Kidney epithelial cell (primary cell): ENCODE measurements at regions not wholly inside any gene's neighbourhood (a gene's known extent, or its start where the extent isn't known, plus 50 kb on each side); places are given as distances from the start of the nearest gene placed in this dataset.

Experiments used
- DNase-seq: peaks from one replicate; pipeline ENCODE4 v3.0.0-alpha.2; 2010; ENCODE audit warnings: low read depth
- H3K27me3 ChIP-seq: 2 replicates; pipeline ENCODE4 v1.6.0; 2011; ENCODE audit warnings: low read length; ENCODE audit not compliant: control insufficient read depth, insufficient read depth
- H3K36me3 ChIP-seq: 2 replicates; pipeline ENCODE4 v1.5.1; 2011; ENCODE audit warnings: low read length; ENCODE audit not compliant: control insufficient read depth, insufficient read depth
- H3K4me3 ChIP-seq: 2 replicates; pipeline ENCODE4 v1.5.1; 2011; ENCODE audit warnings: low read depth, mild to moderate bottlenecking, control low read depth, low read length
- TF ChIP-seq, protein P1 (sequence below): IDR thresholded peaks from 2 replicates; pipeline ENCODE4 v1.5.1; 2011; ENCODE audit warnings: mild to moderate bottlenecking, moderate library complexity, low read length, control low read depth, inconsistent platforms; ENCODE audit not compliant: insufficient read depth, poor library complexity, severe bottlenecking

GRCh38 chr6:168155193-168155592 is 76.2 kb upstream of the FRMD1 start:
- TF ChIP-seq, protein P1, sequence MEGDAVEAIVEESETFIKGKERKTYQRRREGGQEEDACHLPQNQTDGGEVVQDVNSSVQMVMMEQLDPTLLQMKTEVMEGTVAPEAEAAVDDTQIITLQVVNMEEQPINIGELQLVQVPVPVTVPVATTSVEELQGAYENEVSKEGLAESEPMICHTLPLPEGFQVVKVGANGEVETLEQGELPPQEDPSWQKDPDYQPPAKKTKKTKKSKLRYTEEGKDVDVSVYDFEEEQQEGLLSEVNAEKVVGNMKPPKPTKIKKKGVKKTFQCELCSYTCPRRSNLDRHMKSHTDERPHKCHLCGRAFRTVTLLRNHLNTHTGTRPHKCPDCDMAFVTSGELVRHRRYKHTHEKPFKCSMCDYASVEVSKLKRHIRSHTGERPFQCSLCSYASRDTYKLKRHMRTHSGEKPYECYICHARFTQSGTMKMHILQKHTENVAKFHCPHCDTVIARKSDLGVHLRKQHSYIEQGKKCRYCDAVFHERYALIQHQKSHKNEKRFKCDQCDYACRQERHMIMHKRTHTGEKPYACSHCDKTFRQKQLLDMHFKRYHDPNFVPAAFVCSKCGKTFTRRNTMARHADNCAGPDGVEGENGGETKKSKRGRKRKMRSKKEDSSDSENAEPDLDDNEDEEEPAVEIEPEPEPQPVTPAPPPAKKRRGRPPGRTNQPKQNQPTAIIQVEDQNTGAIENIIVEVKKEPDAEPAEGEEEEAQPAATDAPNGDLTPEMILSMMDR, result no peak
- Histone ChIP-seq H3K36me3 (no peaks in the 10 kb centered on the region), H3K27me3 (peaks cover 3% of the 10 kb centered on the region), H3K4me3 (no peak overlapping the region)
- DNase-seq, result no peak

DNA sequence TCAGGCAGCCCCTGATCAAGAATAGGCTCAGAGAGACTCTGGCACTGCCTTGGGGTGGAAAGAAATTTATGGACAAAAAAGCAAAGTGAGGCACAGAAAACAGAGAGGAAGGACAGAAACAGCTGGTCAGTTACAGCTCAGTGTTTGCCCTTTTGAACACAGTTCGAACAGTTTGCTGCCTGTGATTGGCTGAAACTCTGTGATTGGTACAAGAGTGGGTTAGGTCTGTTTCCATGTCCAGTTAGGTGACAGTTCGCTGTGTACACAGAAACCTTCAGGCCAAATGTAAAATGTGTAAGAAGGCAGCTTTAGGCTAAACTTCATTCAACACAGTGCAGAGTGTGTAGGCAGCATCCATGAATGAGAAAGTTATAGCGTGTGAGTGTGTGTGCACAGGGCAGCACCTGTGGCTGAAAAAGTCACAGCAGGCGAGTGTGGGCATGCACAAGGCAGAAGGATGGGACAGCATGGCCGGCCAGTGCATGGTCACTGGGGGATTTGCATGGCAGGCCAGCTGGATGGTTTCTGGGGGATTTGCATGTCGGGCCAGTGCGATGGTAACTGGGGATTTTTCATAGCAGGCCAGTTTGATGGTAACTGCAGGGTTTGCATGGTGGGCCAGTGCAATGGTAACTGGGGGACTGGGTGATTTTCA is 75.4 kb upstream of the FRMD1 start:
- no peak for DNase-seq

DNA sequence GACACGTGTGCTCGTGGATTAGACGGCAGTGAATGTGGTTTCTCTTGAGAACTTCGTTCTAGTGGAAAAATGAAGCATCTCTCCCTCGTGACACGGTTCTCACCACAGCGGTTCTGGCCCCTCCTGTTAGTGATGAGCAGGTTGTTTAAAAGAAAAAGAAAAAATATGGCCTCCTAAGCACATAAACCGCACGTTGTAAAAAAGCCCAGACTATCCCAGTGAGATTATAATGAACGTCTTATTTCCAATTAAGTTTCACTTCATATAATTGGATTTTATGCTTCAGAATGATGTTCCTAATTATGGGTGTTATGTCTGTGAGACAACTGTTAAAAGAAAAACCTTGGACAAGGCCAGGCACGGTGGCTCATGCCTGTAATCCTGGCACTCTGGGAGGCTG is 74.5 kb upstream of the FRMD1 start:
- TF ChIP-seq, protein P1, result no peak
- H3K27me3 ChIP-seq, result peaks cover 6% of the 10 kb centered on the region
- DNase-seq, result no peak
- H3K36me3 ChIP-seq, result no peaks in the 10 kb centered on the region
- H3K4me3 ChIP-seq, result no peak overlapping the region

More for the DNA sequence above, 75.4 kb upstream of the FRMD1 start:
- H3K27me3 ChIP-seq, result peaks cover 3% of the 10 kb centered on the region
- TF ChIP-seq, protein P1, result no peak
- H3K4me3 ChIP-seq, result no peak overlapping the region
- no peaks in the 10 kb centered on the region for H3K36me3 ChIP-seq

DNA sequence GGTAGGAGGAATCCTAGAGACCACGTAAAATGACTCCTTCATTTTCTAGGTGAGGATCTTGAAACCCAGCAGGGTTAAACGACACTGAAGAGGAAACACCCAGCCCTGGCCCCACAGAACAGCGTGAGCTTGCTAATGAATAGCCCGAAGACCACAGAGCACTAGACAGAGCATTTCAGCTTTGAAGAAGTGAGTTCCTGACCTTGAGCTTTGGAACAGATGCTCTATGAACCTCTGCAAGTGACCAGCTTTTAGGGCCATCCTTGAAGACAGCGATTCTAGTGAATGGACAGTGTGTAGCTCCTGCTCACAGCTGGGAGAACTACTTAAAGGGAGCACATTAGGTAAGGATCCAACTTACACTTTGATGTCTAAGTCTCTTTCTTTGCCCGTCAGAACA is 74.0 kb upstream of the FRMD1 start:
- H3K4me3 ChIP-seq, result no peak overlapping the region
- no peak for DNase-seq
- H3K27me3 ChIP-seq, result peaks cover 6% of the 10 kb centered on the region
- TF ChIP-seq, protein P1, result no peak
- no peaks in the 10 kb centered on the region for H3K36me3 ChIP-seq

DNA sequence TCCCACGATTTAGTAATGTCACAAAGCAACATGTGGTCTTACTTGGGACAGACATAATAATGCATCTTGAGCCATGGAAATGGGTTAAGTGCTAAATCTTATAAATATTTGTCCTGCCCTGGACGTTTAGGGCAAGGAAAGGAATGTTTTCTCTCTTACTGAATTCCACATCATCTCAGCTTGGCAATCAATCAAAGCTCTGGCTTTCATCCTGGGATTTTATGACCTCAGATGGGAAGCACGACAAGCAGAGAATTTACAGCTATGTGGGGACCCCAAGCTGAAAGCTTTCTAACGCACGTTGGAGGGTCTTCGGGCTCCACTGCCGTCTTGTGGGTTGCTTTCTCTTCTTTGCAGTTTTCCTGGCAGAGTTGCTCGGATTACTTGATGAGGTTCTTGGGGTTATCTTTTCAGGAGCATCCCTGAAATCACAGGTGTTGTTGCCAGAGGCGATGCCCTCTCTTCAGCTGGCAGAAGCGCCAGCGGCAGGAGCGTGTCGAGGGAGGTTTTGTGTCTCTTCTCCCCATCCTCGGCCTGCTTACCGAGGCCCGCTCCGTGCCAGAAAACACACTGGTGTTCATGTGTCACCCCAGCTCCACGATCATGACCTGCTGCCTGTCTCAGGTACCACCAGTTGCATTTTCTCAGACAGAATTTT is 73.4 kb upstream of the FRMD1 start:
- TF ChIP-seq, protein P1, result no peak
- no peak overlapping the region for H3K4me3 ChIP-seq
- no peaks in the 10 kb centered on the region for H3K36me3 ChIP-seq
- no peak for DNase-seq
- H3K27me3 ChIP-seq, result peaks cover 6% of the 10 kb centered on the region
